K562 (cell line): ENCODE measurements at regions not wholly inside any gene's neighbourhood (a gene's known extent, or its start where the extent isn't known, plus 50 kb on each side); places are given as distances from the start of the nearest gene placed in this dataset.

Experiments
- HMGXB4 ChIP-seq: sonication (generic); formaldehyde crosslinking; IDR thresholded peaks from 2 replicates; pipeline ENCODE4 v1.8.1; 2023; ENCODE audit warnings: mild to moderate bottlenecking, missing genetic modification reagents
- MXI1 ChIP-seq: IDR thresholded peaks from 2 replicates; pipeline ENCODE4 v1.6.1; 2011; ENCODE audit warnings: low read depth, mild to moderate bottlenecking, improper control_type of control experiment, low read length
- NEUROD1 ChIP-seq: fragments of 150-350 bp; IDR thresholded peaks from 2 replicates; pipeline ENCODE4 v1.6.1; 2014; ENCODE audit warnings: borderline replicate concordance, low read length, low read depth; ENCODE audit not compliant: partially characterized antibody
- POLR2G ChIP-seq: fragments of 200-400 bp; formaldehyde crosslinking; IDR thresholded peaks from 2 replicates; pipeline ENCODE4 v1.6.1; 2017; ENCODE audit warnings: low read depth, mild to moderate bottlenecking, antibody characterized with exemption, low read length, moderate library complexity
- SP1 ChIP-seq: sonication (generic); formaldehyde crosslinking; IDR thresholded peaks from 2 replicates; pipeline ENCODE4 v1.8.1; 2022; ENCODE audit warnings: mild to moderate bottlenecking, missing genetic modification reagents
- WHSC1 ChIP-seq: IDR thresholded peaks from one replicate; pipeline ENCODE4 v1.6.1; 2012; ENCODE audit warnings: low read length, control low read depth, inconsistent platforms
- ZNF707 ChIP-seq: fragments of 250-450 bp; sonication (Bioruptor Pico); conservative IDR thresholded peaks from 2 replicates; pipeline ENCODE4 v1.8.0; 2022; ENCODE audit warnings: inconsistent platforms, mild to moderate bottlenecking, moderate library complexity
- TF ChIP-seq, protein P1 (sequence below): IDR thresholded peaks from 2 replicates; pipeline ENCODE4 v1.6.1; 2012; ENCODE audit warnings: low read depth, low read length, improper control_type of control experiment, borderline replicate concordance
- TF ChIP-seq, protein P2 (sequence below): fragments of 450-650 bp; IDR thresholded peaks from 2 replicates; pipeline ENCODE4 v1.6.1; 2017; ENCODE audit warnings: mild to moderate bottlenecking, moderate library complexity

DNA sequence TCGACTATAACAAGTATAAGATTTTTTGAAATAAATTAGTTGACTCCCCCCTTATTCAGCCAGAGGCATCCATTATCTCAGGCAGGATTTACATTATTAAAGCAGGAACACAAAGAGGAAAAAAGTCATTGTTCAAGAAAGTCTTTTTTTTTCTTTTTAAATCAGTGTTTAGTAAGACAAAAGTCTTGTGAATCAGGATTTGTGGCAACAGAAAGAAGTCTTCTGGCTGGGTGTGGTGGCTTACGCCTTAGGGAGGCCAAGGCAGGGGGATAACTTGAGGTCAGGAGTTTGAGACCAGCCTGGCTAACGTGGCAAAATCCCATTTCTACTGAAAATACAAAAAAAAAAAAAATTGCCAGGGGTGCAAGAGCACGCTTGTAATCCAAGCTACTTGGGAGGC, 505.5 kb downstream of the LMO4 start (continued):
- TF ChIP-seq, protein P1, sequence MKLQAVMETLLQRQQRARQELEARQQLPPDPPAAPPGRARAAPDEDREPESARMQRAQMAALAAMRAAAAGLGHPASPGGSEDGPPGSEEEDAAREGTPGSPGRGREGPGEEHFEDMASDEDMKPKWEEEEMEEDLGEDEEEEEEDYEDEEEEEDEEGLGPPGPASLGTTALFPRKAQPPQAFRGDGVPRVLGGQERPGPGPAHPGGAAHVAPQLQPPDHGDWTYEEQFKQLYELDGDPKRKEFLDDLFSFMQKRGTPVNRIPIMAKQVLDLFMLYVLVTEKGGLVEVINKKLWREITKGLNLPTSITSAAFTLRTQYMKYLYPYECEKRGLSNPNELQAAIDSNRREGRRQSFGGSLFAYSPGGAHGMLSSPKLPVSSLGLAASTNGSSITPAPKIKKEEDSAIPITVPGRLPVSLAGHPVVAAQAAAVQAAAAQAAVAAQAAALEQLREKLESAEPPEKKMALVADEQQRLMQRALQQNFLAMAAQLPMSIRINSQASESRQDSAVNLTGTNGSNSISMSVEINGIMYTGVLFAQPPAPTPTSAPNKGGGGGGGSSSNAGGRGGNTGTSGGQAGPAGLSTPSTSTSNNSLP = no peak
- TF ChIP-seq POLR2G (no peak), ZNF707 (CRISPR knock-in tag) (no peak), MXI1 (no peak), SP1 (CRISPR knock-in tag) (no peak), HMGXB4 (CRISPR knock-in tag) (no peak), WHSC1 (no peak), NEUROD1 (no peak)
- TF ChIP-seq, protein P2, sequence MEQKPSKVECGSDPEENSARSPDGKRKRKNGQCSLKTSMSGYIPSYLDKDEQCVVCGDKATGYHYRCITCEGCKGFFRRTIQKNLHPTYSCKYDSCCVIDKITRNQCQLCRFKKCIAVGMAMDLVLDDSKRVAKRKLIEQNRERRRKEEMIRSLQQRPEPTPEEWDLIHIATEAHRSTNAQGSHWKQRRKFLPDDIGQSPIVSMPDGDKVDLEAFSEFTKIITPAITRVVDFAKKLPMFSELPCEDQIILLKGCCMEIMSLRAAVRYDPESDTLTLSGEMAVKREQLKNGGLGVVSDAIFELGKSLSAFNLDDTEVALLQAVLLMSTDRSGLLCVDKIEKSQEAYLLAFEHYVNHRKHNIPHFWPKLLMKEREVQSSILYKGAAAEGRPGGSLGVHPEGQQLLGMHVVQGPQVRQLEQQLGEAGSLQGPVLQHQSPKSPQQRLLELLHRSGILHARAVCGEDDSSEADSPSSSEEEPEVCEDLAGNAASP = no peak
